Heart left ventricle (tissue), 16 donors: ENCODE measurements at regions not wholly inside any gene's neighbourhood (a gene's known extent, or its start where the extent isn't known, plus 50 kb on each side); places are given as distances from the start of the nearest gene placed in this dataset.

ENCODE experiments used
- ATAC-seq, 4 donors: fragments of 200-7000 bp; cut with Tn5 transposase; one replicate each; pipeline ENCODE4 v1.9.1; 2020 to 2022; ENCODE audit warnings: moderate library complexity in 4 of 4, mild to moderate bottlenecking in 3 of 4, moderate number of reproducible peaks in 1 of 4
- DNase-seq, 5 donors: peaks; one replicate each; pipeline ENCODE4 v3.0.0-alpha.2; 2020
- H3K27ac ChIP-seq, 12 donors: fragments of 200-600 bp; sonication (generic) in 4 of 12; one replicate each; pipeline versions ENCODE4 v1.5.0 to v1.8.0; 2016 to 2022; ENCODE audit warnings: mild to moderate bottlenecking in 2 of 12
- H3K27me3 ChIP-seq, 9 donors: fragments of 200-600 bp; sonication (generic) in 2 of 9; one replicate each; pipeline versions ENCODE4 v1.5.1 to v1.8.0; 2016 to 2022; ENCODE audit warnings: mild to moderate bottlenecking in 3 of 9
- H3K36me3 ChIP-seq, 9 donors: fragments of 200-600 bp; sonication (generic) in 2 of 9; one replicate each; pipeline versions ENCODE4 v1.5.0 to v1.8.0; 2018 to 2022; ENCODE audit warnings: mild to moderate bottlenecking in 2 of 9
- H3K4me1 ChIP-seq, 12 donors: fragments of 200-600 bp; sonication (generic) in 4 of 12; one replicate each; pipeline versions ENCODE4 v1.5.0 to v1.8.0; 2016 to 2022; ENCODE audit warnings: mild to moderate bottlenecking in 3 of 12
- H3K4me3 ChIP-seq, 12 donors: fragments of 200-600 bp; sonication (generic) in 4 of 12; one replicate each; pipeline versions ENCODE4 v1.5.0 to v1.8.0; 2017 to 2022; ENCODE audit warnings: mild to moderate bottlenecking in 9 of 12, moderate library complexity in 4 of 12
- H3K9me3 ChIP-seq, 12 donors: fragments of 200-600 bp; sonication (generic) in 4 of 12; one replicate each; pipeline versions ENCODE4 v1.5.0 to v1.8.0; 2016 to 2022; ENCODE audit warnings: mild to moderate bottlenecking in 1 of 12
- CTCF ChIP-seq, 12 donors: fragments of 200-600 bp; sonication (generic) in 4 of 12; IDR thresholded peaks; one replicate each; pipeline versions ENCODE4 v1.5.0 to v1.8.0; 2018 to 2022; ENCODE audit warnings: antibody characterized with exemption in 12 of 12, mild to moderate bottlenecking in 5 of 12
- POLR2A ChIP-seq, 2 donors: fragments of 450-650 bp; IDR thresholded peaks; one replicate each; pipeline ENCODE4 v1.6.1; 2017; ENCODE audit warnings: antibody characterized with exemption in 2 of 2, mild to moderate bottlenecking in 2 of 2, moderate library complexity in 2 of 2
- WGBS, 4 donors: extraction: QIAGEN DNeasy Blood & Tissue Kit in 2 of 4; methylation state at CpG; one replicate each; pipeline versions ENCODE4 v1.1.5 to v1.1.7; 2013 to 2018; 5-methylcytosine and 5-hydroxymethylcytosine counted together
- intact Hi-C, 10 donors: fragments of 100-400 bp; cut with DNase I; formaldehyde crosslinking; loops; one replicate each; pipeline versions ENCODE4 v1.11.1 to v1.14.2; 2022
- donor health status: ischemic (EF 13 %, LVEDD 7.1; RV severe dilation, severe dysfunction).
- donor health status: healthy with polysubstance abuse.
- donor health status: DM: no; HTN: yes; CAD: no.
- donor health status: DM: no; HTN: no; CAD: no.
- donor health status: ischemic (EF 25% LVEDD 6.9; RV normal size, moderate dysfunction).
- donor health status: ischemic (EF 25% LVEDD 5.7; RV mildly dilated, moderate dysfunction).
- donor health status: healthy.
- donor health status: DM: yes; HTN: yes; CAD: no.
- donor health status: ischemic (EF 35%, LVEDD 5.7; RV mildly dilated, moderate dysfunction).
- donor health status: nonischemic (EF 11% LVEDD 7.7; RV severe dilation, severe dysfunction).
- donor health status: DM: yes; HTN: yes; CAD: no.
- donor health status: PGD.
- donor health status: ischemic (EF 29% LVEDD 5.4; RV normal size, mild dysfunction).
- donor health status: nonischemic (EF 23%, LVEDD 6.1; RV moderate dilation, normal function).

GRCh38 chr11:29518389-29519174 is 498.2 kb downstream of the KCNA4 start:
- intact Hi-C loops: no loop called here

GRCh38 chr11:29511394-29511793 is 505.4 kb downstream of the KCNA4 start:
- H3K36me3 ChIP-seq: no peaks in the 10 kb centered on the region
- no peaks in the 10 kb centered on the region for H3K9me3 ChIP-seq
- no peaks in the 10 kb centered on the region for H3K27me3 ChIP-seq
- H3K27ac ChIP-seq: no peak overlapping the region
- DNase-seq: no peak
- TF ChIP-seq CTCF (IDR thresholded peaks at IDR 0.05) (no peak), POLR2A (IDR thresholded peaks at IDR 0.05) (no peak)
- intact Hi-C loops: no loop called here
- H3K4me1 ChIP-seq: no peaks in the 10 kb centered on the region
- no peak for ATAC-seq
- no peak overlapping the region for H3K4me3 ChIP-seq

More at GRCh38 chr11:29518389-29519174, 498.2 kb downstream of the KCNA4 start:
- Histone ChIP-seq H3K4me3 (no peak overlapping the region), H3K4me1 (no peaks in the 10 kb centered on the region), H3K36me3 (no peaks in the 10 kb centered on the region), H3K27me3 (no peaks in the 10 kb centered on the region), H3K9me3 (peaks cover 0 to 15% (median 1%) of the 10 kb centered on the region in 12 donors), H3K27ac (no peak overlapping the region)
- WGBS, 4 donors: 63 to 75% (median 69%) methylated on average over 5 of the region's 5 CpGs
- no peak for ATAC-seq
- no peak for DNase-seq
- TF ChIP-seq POLR2A (IDR thresholded peaks at IDR 0.05) (no peak), CTCF (IDR thresholded peaks at IDR 0.05) (no peak)

GRCh38 chr11:29507376-29507775 is 509.5 kb downstream of the KCNA4 start:
- no peaks in the 10 kb centered on the region for H3K9me3 ChIP-seq
- no peaks in the 10 kb centered on the region for H3K27me3 ChIP-seq
- no peak overlapping the region for H3K27ac ChIP-seq
- ATAC-seq: no peak
- no peak for TF ChIP-seq CTCF (IDR thresholded peaks at IDR 0.05)
- TF ChIP-seq POLR2A (IDR thresholded peaks at IDR 0.05): no peak
- no peak overlapping the region for H3K4me3 ChIP-seq
- no peaks in the 10 kb centered on the region for H3K36me3 ChIP-seq
- intact Hi-C loops: no loop called here
- no peak for DNase-seq
- no peaks in the 10 kb centered on the region for H3K4me1 ChIP-seq

GRCh38 chr11:29495676-29496075 is 521.2 kb downstream of the KCNA4 start:
- no peak overlapping the region for H3K27ac ChIP-seq
- H3K27me3 ChIP-seq: no peaks in the 10 kb centered on the region
- H3K9me3 ChIP-seq: no peaks in the 10 kb centered on the region
- intact Hi-C loops: no loop called here
- DNase-seq (no peak), ATAC-seq (no peak)
- no peaks in the 10 kb centered on the region for H3K36me3 ChIP-seq
- no peaks in the 10 kb centered on the region for H3K4me1 ChIP-seq
- TF ChIP-seq POLR2A (IDR thresholded peaks at IDR 0.05) (no peak), CTCF (IDR thresholded peaks at IDR 0.05) (no peak)
- no peak overlapping the region for H3K4me3 ChIP-seq
- 77 to 87% (median 80%) methylated on average over 3 of the region's 3 CpGs for WGBS, 4 donors
